ENCODE measurements at regions not wholly inside any gene's neighbourhood (a gene's known extent, or its start where the extent isn't known, plus 50 kb on each side); places are given as distances from the start of the nearest gene placed in this dataset.

- no peak for DNase-seq (ENCODE audit: low spot score)
These were observed 159.1 kb upstream of the PPP2R2B start for GRCh38 chr5:147037515-147038205.

- no peak for DNase-seq (ENCODE audit: low spot score)
These were observed 162.3 kb upstream of the PPP2R2B start for GRCh38 chr5:147040856-147041255.

GRCh38 chr5:147044572-147045273 is 166.2 kb upstream of the PPP2R2B start:
- no peak for DNase-seq (ENCODE audit: low spot score)

GRCh38 chr5:147045290-147045689 is 166.7 kb upstream of the PPP2R2B start:
- no peak for DNase-seq (ENCODE audit: low spot score)

GRCh38 chr5:147046281-147046680 is 167.7 kb upstream of the PPP2R2B start:
- DNase-seq (ENCODE audit: low spot score), result no peak

GRCh38 chr5:147046894-147047293 is 168.3 kb upstream of the PPP2R2B start:
- no peak for DNase-seq (ENCODE audit: low spot score)

GRCh38 chr5:147049764-147050163 is 171.2 kb upstream of the PPP2R2B start:
- no peak for DNase-seq (ENCODE audit: low spot score)

- DNase-seq (ENCODE audit: low spot score), result no peak
These were observed 171.6 kb upstream of the PPP2R2B start for GRCh38 chr5:147050172-147050571.

GRCh38 chr5:147051193-147051592 is 172.6 kb upstream of the PPP2R2B start:
- no peak for DNase-seq (ENCODE audit: low spot score)

GRCh38 chr5:147052519-147052918 is 174.0 kb upstream of the PPP2R2B start:
- DNase-seq (ENCODE audit: low spot score), result no peak

- DNase-seq (ENCODE audit: low spot score), result no peak
These were observed 176.7 kb upstream of the PPP2R2B start for GRCh38 chr5:147055089-147055826.

GRCh38 chr5:147055850-147056566 is 177.5 kb upstream of the PPP2R2B start:
- DNase-seq (ENCODE audit: low spot score), result no peak

GRCh38 chr5:147057051-147057450 is 177.8 kb upstream of the STK32A start:
- no peak for DNase-seq (ENCODE audit: low spot score)

- DNase-seq (ENCODE audit: low spot score), result no peak
These were observed 173.4 kb upstream of the STK32A start for GRCh38 chr5:147061431-147061830.

- no peak for DNase-seq (ENCODE audit: low spot score)
These were observed 172.4 kb upstream of the STK32A start for GRCh38 chr5:147062427-147062826.

GRCh38 chr5:147063943-147064342 is 170.9 kb upstream of the STK32A start:
- no peak for DNase-seq (ENCODE audit: low spot score)

- no peak for DNase-seq (ENCODE audit: low spot score)
These were observed 169.8 kb upstream of the STK32A start for GRCh38 chr5:147065071-147065470.

GRCh38 chr5:147068998-147069397 is 165.8 kb upstream of the STK32A start:
- DNase-seq (ENCODE audit: low spot score), result no peak

- no peak for DNase-seq (ENCODE audit: low spot score)
These were observed 162.2 kb upstream of the STK32A start for GRCh38 chr5:147072622-147073021.

- DNase-seq (ENCODE audit: low spot score), result no peak
These were observed 161.7 kb upstream of the STK32A start for GRCh38 chr5:147073098-147073497.

GRCh38 chr5:147075187-147075586 is 159.6 kb upstream of the STK32A start:
- no peak for DNase-seq (ENCODE audit: low spot score)

- no peak for DNase-seq (ENCODE audit: low spot score)
These were observed 154.4 kb upstream of the STK32A start for GRCh38 chr5:147080391-147080790.
